Endothelial cell (in vitro differentiated cells): ENCODE measurements at regions not wholly inside any gene's neighbourhood (a gene's known extent, or its start where the extent isn't known, plus 50 kb on each side); places are given as distances from the start of the nearest gene placed in this dataset.

Source experiments
- DNase-seq: peaks from one replicate; pipeline ENCODE4 v3.0.0; 2021; ENCODE audit warnings: low spot score
- H3K27ac Mint-ChIP-seq: one replicate; pipeline ENCODE4 v1.8.0; 2021; ENCODE audit warnings: mixed read lengths, inconsistent platforms; ENCODE audit not compliant: unreplicated experiment
- H3K27me3 Mint-ChIP-seq: one replicate; pipeline ENCODE4 v1.8.0; 2021; ENCODE audit warnings: mild to moderate bottlenecking, moderate library complexity, mixed read lengths, inconsistent platforms; ENCODE audit not compliant: unreplicated experiment
- H3K36me3 Mint-ChIP-seq: one replicate; pipeline ENCODE4 v1.8.0; 2021; ENCODE audit warnings: mild to moderate bottlenecking, low read depth, mixed read lengths, inconsistent platforms; ENCODE audit not compliant: unreplicated experiment
- H3K4me1 Mint-ChIP-seq: one replicate; pipeline ENCODE4 v1.8.0; 2021; ENCODE audit warnings: mild to moderate bottlenecking, mixed read lengths, inconsistent platforms; ENCODE audit not compliant: unreplicated experiment
- H3K4me3 Mint-ChIP-seq: one replicate; pipeline ENCODE4 v1.8.0; 2021; ENCODE audit warnings: mild to moderate bottlenecking, mixed read lengths, inconsistent platforms; ENCODE audit not compliant: unreplicated experiment
- H3K9me3 Mint-ChIP-seq: one replicate; pipeline ENCODE4 v1.8.0; 2021; ENCODE audit warnings: mixed read lengths, inconsistent platforms; ENCODE audit not compliant: unreplicated experiment
- TF ChIP-seq, protein P1 (sequence below): fragments of 200-600 bp; sonication (generic); IDR thresholded peaks from one replicate; pipeline ENCODE4 v1.5.0; 2021; ENCODE audit warnings: antibody characterized with exemption; ENCODE audit not compliant: unreplicated experiment

DNA sequence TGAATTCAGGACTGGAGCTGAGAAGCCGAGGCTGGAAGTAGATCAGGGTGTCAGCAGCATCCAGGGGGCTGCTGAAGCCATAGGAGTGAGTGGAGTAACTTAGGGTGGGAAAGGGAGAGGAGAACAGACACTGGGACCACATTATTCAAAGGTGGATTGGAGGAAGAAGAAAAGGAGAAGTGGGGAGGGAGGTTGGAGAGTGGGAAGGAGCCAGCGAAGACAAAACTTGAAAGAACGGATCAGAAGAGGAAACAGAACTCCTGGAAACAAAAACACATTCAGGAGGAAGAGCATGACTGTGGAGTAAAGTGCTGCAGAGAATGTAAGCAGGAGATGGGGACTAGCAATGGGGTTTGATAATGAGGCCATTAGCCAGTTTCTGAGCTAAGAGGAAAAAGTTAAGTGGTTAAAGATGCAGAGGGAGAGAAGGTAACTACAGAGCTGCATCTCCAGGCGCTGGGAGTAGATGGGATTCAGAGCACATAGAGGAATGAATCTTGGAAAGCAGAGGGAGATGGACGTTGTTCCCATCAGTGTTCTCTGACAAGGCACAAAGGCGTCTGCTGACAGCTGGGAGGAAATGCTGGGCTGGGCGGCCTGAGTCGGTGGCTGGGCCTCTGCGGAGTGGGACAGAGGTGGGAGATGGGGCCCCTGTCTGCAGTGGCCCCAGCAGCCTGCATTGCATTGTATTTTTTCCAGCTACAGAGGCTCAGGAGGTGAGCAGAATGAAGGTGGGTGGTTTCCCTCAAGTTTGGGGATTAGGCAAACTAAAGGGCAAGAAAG, 63.1 kb upstream of the LEP start:
- no peak overlapping the region for H3K4me3 Mint-ChIP-seq
- TF ChIP-seq, protein P1, sequence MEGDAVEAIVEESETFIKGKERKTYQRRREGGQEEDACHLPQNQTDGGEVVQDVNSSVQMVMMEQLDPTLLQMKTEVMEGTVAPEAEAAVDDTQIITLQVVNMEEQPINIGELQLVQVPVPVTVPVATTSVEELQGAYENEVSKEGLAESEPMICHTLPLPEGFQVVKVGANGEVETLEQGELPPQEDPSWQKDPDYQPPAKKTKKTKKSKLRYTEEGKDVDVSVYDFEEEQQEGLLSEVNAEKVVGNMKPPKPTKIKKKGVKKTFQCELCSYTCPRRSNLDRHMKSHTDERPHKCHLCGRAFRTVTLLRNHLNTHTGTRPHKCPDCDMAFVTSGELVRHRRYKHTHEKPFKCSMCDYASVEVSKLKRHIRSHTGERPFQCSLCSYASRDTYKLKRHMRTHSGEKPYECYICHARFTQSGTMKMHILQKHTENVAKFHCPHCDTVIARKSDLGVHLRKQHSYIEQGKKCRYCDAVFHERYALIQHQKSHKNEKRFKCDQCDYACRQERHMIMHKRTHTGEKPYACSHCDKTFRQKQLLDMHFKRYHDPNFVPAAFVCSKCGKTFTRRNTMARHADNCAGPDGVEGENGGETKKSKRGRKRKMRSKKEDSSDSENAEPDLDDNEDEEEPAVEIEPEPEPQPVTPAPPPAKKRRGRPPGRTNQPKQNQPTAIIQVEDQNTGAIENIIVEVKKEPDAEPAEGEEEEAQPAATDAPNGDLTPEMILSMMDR = no peak
- H3K27me3 Mint-ChIP-seq = peaks cover 10% of the 10 kb centered on the region
- H3K9me3 Mint-ChIP-seq = no peaks in the 10 kb centered on the region
- DNase-seq = no peak
- peaks cover 20% of the 10 kb centered on the region for H3K4me1 Mint-ChIP-seq
- H3K36me3 Mint-ChIP-seq = no peaks in the 10 kb centered on the region
- no peak overlapping the region for H3K27ac Mint-ChIP-seq

DNA sequence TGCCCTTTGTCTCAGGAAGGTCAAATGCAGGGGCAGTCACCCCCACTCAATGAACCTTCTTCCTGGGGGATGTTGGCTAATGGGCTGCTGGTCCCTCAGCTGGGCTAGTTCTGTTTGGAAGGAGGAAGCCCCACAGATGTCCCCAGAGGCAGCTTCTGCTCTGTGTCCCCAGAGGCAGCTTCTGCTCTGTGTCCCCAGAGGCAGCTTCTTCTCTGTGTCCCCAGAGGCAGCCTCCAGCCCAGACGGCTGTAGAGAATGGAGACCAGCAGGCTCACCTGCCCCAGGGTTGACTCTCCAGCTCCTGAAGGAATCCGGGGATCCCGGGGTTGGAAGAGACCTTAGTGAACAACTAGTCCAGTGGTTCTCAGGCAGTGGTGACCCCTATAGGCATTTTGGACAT, 62.5 kb upstream of the LEP start:
- Mint-ChIP-seq H3K4me1 (peaks cover 20% of the 10 kb centered on the region), H3K4me3 (no peak overlapping the region), H3K27me3 (peaks cover 7% of the 10 kb centered on the region), H3K9me3 (no peaks in the 10 kb centered on the region), H3K27ac (no peak overlapping the region), H3K36me3 (no peaks in the 10 kb centered on the region)
- DNase-seq = no peak
- TF ChIP-seq, protein P1 = no peak

DNA sequence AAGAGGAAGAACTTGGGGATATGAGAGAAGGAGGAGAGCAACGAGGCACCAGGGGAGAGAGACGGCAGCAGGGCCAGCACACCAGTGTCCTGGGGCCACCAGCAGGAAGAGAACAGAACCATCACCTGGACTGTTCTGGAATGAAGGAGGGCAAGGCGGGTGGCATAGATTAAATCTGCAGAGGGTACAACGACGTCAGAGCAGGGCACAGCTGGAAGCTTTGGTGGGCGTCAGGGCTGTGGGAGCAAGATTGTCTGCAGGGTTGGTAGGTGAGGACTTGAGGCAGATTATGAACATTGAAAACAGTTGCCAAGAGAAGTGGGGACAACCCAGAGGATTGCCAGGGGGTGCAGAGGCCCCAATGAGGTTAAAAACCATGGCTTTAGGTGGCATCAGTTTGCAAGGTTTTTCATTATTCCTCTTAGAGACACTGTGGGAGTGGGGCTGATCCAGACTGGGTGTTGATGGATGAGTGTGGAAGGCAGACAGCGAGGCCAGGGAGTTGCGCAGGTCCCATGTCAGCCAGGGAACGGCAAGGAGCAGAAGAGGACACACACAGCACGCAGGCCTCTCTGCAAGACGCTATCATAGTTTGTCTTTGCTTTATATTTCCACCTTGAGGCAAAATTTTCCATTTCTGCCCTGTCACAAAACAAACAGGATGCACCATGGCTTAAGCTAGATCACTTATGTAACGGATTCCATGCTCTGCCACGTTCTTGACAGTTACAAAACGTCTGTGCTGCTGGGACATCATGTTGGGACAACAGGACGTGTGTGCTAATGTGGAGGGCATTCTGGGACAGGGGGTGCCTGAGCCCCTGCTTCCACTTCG, 52.5 kb upstream of the LEP start:
- Mint-ChIP-seq H3K4me3 (no peak overlapping the region), H3K9me3 (no peaks in the 10 kb centered on the region), H3K4me1 (peaks cover 3% of the 10 kb centered on the region), H3K36me3 (no peaks in the 10 kb centered on the region), H3K27me3 (peaks cover 5% of the 10 kb centered on the region), H3K27ac (no peak overlapping the region)
- no peak for DNase-seq
- TF ChIP-seq, protein P1 = no peak

DNA sequence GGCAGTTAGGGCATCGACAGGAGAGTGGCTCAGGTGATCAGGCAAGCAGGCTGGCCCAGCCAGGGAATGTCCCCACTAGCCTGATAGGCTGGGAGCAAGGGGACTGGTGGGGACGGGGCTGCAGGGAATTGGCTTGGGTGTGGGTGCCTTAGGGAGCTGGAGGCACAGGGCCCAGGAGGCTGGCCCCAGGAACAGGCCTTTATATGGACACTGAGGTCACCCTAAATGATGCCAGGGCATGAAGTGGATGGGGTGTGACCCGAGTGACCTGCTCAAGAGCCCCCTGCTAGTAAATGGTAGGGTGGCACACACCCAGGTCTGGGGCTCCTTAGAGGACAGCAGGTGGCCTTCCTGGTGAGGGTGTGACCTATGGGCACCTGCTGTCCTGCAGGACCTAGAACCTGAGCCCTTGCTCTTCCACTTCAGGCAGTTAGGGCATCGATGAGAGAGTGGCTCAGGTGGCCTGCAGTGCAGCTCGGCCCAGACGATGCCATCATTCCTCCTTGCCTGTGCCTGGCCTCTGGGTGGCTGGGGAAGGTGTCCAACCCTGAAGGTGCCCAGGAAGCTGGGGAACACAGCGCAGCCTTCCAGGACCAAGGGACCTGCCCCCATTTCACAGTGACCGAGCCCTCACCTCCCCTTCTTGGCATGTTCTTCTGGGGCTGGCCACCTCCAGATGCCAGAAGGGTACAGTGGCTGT, 51.7 kb upstream of the LEP start:
- H3K36me3 Mint-ChIP-seq = no peaks in the 10 kb centered on the region
- H3K4me1 Mint-ChIP-seq = peaks cover 3% of the 10 kb centered on the region
- DNase-seq = no peak
- H3K27ac Mint-ChIP-seq = no peak overlapping the region
- peaks cover 5% of the 10 kb centered on the region for H3K27me3 Mint-ChIP-seq
- peaks cover 3% of the 10 kb centered on the region for H3K9me3 Mint-ChIP-seq
- TF ChIP-seq, protein P1 = no peak
- H3K4me3 Mint-ChIP-seq = no peak overlapping the region
